Gastroesophageal sphincter (tissue), 4 donors: ENCODE measurements at regions not wholly inside any gene's neighbourhood (a gene's known extent, or its start where the extent isn't known, plus 50 kb on each side); places are given as distances from the start of the nearest gene placed in this dataset.
"Not testable (repeated sequence)": the region's sequence is repeated elsewhere in the genome, so short reads cannot be mapped to it uniquely, and the experiment has no call there.

Experiments used
- ATAC-seq: fragments of 150-250 bp; one replicate; pipeline ENCODE4 v1.9.1; 2016; ENCODE audit warnings: mild to moderate bottlenecking, moderate library complexity
- H3K27ac ChIP-seq, 4 donors: fragments of 200-600 bp; sonication (generic) in 3 of 4; 1 replicate in 3 of 4; 2 replicates in 1 of 4; pipeline ENCODE4 v1.5.1; 2016 to 2019
- H3K27me3 ChIP-seq: fragments of 200-600 bp; sonication (generic); one replicate; pipeline ENCODE4 v1.5.1; 2019
- H3K36me3 ChIP-seq, 2 donors: fragments of 200-600 bp; sonication (generic); one replicate each; pipeline ENCODE4 v1.5.1; 2019; ENCODE audit warnings: control low read depth in 1 of 2
- H3K4me1 ChIP-seq, 3 donors: fragments of 200-600 bp; sonication (generic); 1 replicate in 2 of 3; 2 replicates in 1 of 3; pipeline ENCODE4 v1.5.1; 2016 to 2019; ENCODE audit warnings: control low read depth in 2 of 3
- H3K4me3 ChIP-seq, 2 donors: fragments of 200-600 bp; sonication (generic); one replicate each; pipeline ENCODE4 v1.5.1; 2019; ENCODE audit warnings: mild to moderate bottlenecking in 1 of 2, moderate library complexity in 1 of 2
- H3K9me3 ChIP-seq, 3 donors: fragments of 200-600 bp; sonication (generic); one replicate each; pipeline ENCODE4 v1.5.1; 2017 to 2019; ENCODE audit warnings: control low read depth in 2 of 3
- CTCF ChIP-seq, 4 experiments: fragments of 200-600 bp in 2 of 4; fragments of 450-650 bp in 2 of 4; sonication (generic) in 1 of 4; IDR thresholded peaks; one replicate each; pipeline ENCODE4 v1.5.1; 2017 to 2019; ENCODE audit warnings: antibody characterized with exemption in 4 of 4, mild to moderate bottlenecking in 2 of 4, moderate library complexity in 2 of 4
- EP300 ChIP-seq: sonication (generic); formaldehyde crosslinking; IDR thresholded peaks from one replicate; pipeline ENCODE4 v1.6.1; 2017; ENCODE audit warnings: antibody characterized with exemption, mild to moderate bottlenecking
- POLR2A ChIP-seq, 2 donors: fragments of 450-650 bp; IDR thresholded peaks; one replicate each; pipeline ENCODE4 v1.6.1; 2017; ENCODE audit warnings: antibody characterized with exemption in 2 of 2, mild to moderate bottlenecking in 2 of 2, moderate library complexity in 1 of 2
- POLR2AphosphoS5 ChIP-seq: sonication (generic); formaldehyde crosslinking; IDR thresholded peaks from one replicate; pipeline ENCODE4 v1.6.1; 2017; ENCODE audit warnings: antibody characterized with exemption
- WGBS, 2 donors: methylation state at CpG; one replicate each; pipeline ENCODE4 v1.1.5; 2018; ENCODE audit warnings: low coverage in 1 of 2; 5-methylcytosine and 5-hydroxymethylcytosine counted together

- TF ChIP-seq POLR2AphosphoS5, result no peak
- no peak for TF ChIP-seq EP300
- no peak for TF ChIP-seq POLR2A (IDR thresholded peaks at IDR 0.05)
- TF ChIP-seq CTCF (IDR thresholded peaks at IDR 0.05), result no peak
- whole genome bisulfite sequencing, 2 donors, result 59 to 82% methylated on average over 2 to 3 of the region's 7 CpGs
- Histone ChIP-seq H3K4me1 (no peaks in the 10 kb centered on the region), H3K9me3 (peaks cover 0 to 9% (median 0%) of the 10 kb centered on the region in 3 donors), H3K27ac (no peak overlapping the region), H3K4me3 (no peak overlapping the region), H3K36me3 (no peaks in the 10 kb centered on the region), H3K27me3 (no peaks in the 10 kb centered on the region)
- ATAC-seq, result no peak
These were observed 204.4 kb downstream of the FAM43A start for GRCh38 chr3:194890091-194890490.

- Histone ChIP-seq H3K4me3 (no peak overlapping the region), H3K9me3 (peaks cover 0 to 21% (median 0%) of the 10 kb centered on the region in 3 donors), H3K4me1 (no peaks in the 10 kb centered on the region), H3K27me3 (no peaks in the 10 kb centered on the region), H3K36me3 (no peaks in the 10 kb centered on the region), H3K27ac (no peak overlapping the region)
- TF ChIP-seq EP300 (no peak), POLR2AphosphoS5 (no peak), POLR2A (IDR thresholded peaks at IDR 0.05) (no peak), CTCF (IDR thresholded peaks at IDR 0.05) (no peak)
- no peak for ATAC-seq
- WGBS, 2 donors, result 81 to 83% methylated on average over 4 of the region's 4 CpGs
These were observed 207.7 kb downstream of the FAM43A start for GRCh38 chr3:194893121-194893987.

- Histone ChIP-seq H3K9me3 (peaks cover 0 to 30% (median 2%) of the 10 kb centered on the region in 3 donors), H3K36me3 (no peaks in the 10 kb centered on the region), H3K27me3 (no peaks in the 10 kb centered on the region), H3K27ac (no peak overlapping the region), H3K4me3 (no peak overlapping the region), H3K4me1 (no peaks in the 10 kb centered on the region)
- ATAC-seq, result no peak
- TF ChIP-seq POLR2AphosphoS5 (no peak), EP300 (no peak), POLR2A (IDR thresholded peaks at IDR 0.05) (no peak), CTCF (IDR thresholded peaks at IDR 0.05) (no peak)
These were observed 208.9 kb downstream of the FAM43A start for GRCh38 chr3:194894538-194894937.

GRCh38 chr3:194900854-194901522 is 215.3 kb downstream of the FAM43A start:
- Histone ChIP-seq H3K4me3 (no peak overlapping the region), H3K36me3 (no peaks in the 10 kb centered on the region), H3K27me3 (no peaks in the 10 kb centered on the region), H3K4me1 (no peaks in the 10 kb centered on the region), H3K9me3 (peaks cover 0 to 28% (median 2%) of the 10 kb centered on the region in 3 donors), H3K27ac (no peak overlapping the region)
- ATAC-seq, result no peak
- TF ChIP-seq POLR2AphosphoS5 (no peak), EP300 (no peak), CTCF (IDR thresholded peaks at IDR 0.05) (no peak), POLR2A (IDR thresholded peaks at IDR 0.05) (no peak)
- WGBS, 2 donors, result 63 to 79% methylated on average over 2 to 4 of the region's 4 CpGs

GRCh38 chr3:194903447-194903846 is 217.8 kb downstream of the FAM43A start:
- not testable (repeated sequence) for H3K27ac ChIP-seq, H3K4me1 ChIP-seq, H3K27me3 ChIP-seq, ATAC-seq, H3K36me3 ChIP-seq, H3K4me3 ChIP-seq
- H3K9me3 ChIP-seq, result peaks cover 0 to 21% (median 2%) of the 10 kb centered on the region in 3 donors
- 81 to 85% methylated on average over 2 of the region's 2 CpGs for WGBS, 2 donors

GRCh38 chr3:194904999-194905398 is 219.3 kb downstream of the FAM43A start:
- ATAC-seq, H3K27ac ChIP-seq, H3K36me3 ChIP-seq, H3K4me3 ChIP-seq, H3K4me1 ChIP-seq, H3K27me3 ChIP-seq, H3K9me3 ChIP-seq: not testable (repeated sequence)
- 76 to 84% methylated on average over 3 of the region's 3 CpGs for WGBS, 2 donors
